ENCODE measurements at regions not wholly inside any gene's neighbourhood (a gene's known extent, or its start where the extent isn't known, plus 50 kb on each side); places are given as distances from the start of the nearest gene placed in this dataset.

- Histone ChIP-seq H3K4me3 (ENCODE audit: low read depth, low read length) (no peak overlapping the region), H4K12ac (ENCODE audit: low read depth, low read length) (no peak overlapping the region), H3K23ac (ENCODE audit: low read length) (no peak overlapping the region), H3K27ac (ENCODE audit: low read depth, low read length) (no peak overlapping the region), H3K9ac (ENCODE audit: low read length) (no peak overlapping the region), H2AFZ (ENCODE audit: insufficient read depth, low read length, poor library complexity) (no peak overlapping the region), H3K27me3 (ENCODE audit: insufficient read depth, low read length) (no peaks in the 10 kb centered on the region), H3K4ac (ENCODE audit: low read depth, low read length) (no peak overlapping the region), H3K4me1 (ENCODE audit: control insufficient read depth in 1 of 2, insufficient read depth in 2 of 2, low read length in 2 of 2) (peaks cover 0 to 2% of the 10 kb centered on the region in 2 experiments), H3K9me3 (ENCODE audit: insufficient read depth, low read depth, low read length) (peaks cover 2% of the 10 kb centered on the region), H4K91ac (ENCODE audit: low read depth, low read length) (no peak overlapping the region), H3K14ac (ENCODE audit: low read length) (no peak overlapping the region), H3K79me2 (ENCODE audit: control insufficient read depth, insufficient read depth, low read length, poor library complexity) (no peaks in the 10 kb centered on the region), H2BK5ac (ENCODE audit: low read depth, low read length, poor library complexity) (no peak overlapping the region), H2BK12ac (ENCODE audit: low read length) (no peak overlapping the region), H2AK5ac (ENCODE audit: low read length) (no peak overlapping the region), H2BK120ac (ENCODE audit: insufficient read depth, low read length, poor library complexity) (no peak overlapping the region), H3K36me3 (ENCODE audit: control insufficient read depth in 1 of 2, insufficient read depth in 2 of 2, low read length in 2 of 2) (no peaks in the 10 kb centered on the region), H3K79me1 (ENCODE audit: low read length) (no peaks in the 10 kb centered on the region), H3K4me2 (ENCODE audit: low read length) (no peak overlapping the region), H4K8ac (ENCODE audit: low read depth, low read length) (no peak overlapping the region), H3K18ac (ENCODE audit: low read length) (no peak overlapping the region)
- no peak for DNase-seq
- WGBS (ENCODE audit: extremely low coverage, insufficient coverage, insufficient read length) = no CpG with 5 or more reads among the region's 6 CpGs
These were observed 233.8 kb upstream of the SPRED2 start for GRCh38 chr2:65666156-65666725.

GRCh38 chr2:65664931-65665330 lies 232.5 kb upstream of the SPRED2 start:
- H3K4me3 ChIP-seq (ENCODE audit: low read depth, low read length) = no peak overlapping the region
- no peak overlapping the region for H4K8ac ChIP-seq (ENCODE audit: low read depth, low read length)
- H3K23ac ChIP-seq (ENCODE audit: low read length) = no peak overlapping the region
- no CpG with 5 or more reads among the region's 2 CpGs for WGBS (ENCODE audit: extremely low coverage, insufficient coverage, insufficient read length)
- H3K4me2 ChIP-seq (ENCODE audit: low read length) = no peak overlapping the region
- H3K4me1 ChIP-seq (ENCODE audit: control insufficient read depth in 1 of 2, insufficient read depth in 2 of 2, low read length in 2 of 2) = peaks cover 0 to 2% of the 10 kb centered on the region in 2 experiments
- H2BK120ac ChIP-seq (ENCODE audit: insufficient read depth, low read length, poor library complexity) = no peak overlapping the region
- no peak overlapping the region for H3K9ac ChIP-seq (ENCODE audit: low read length)
- H2AFZ ChIP-seq (ENCODE audit: insufficient read depth, low read length, poor library complexity) = no peak overlapping the region
- H3K4ac ChIP-seq (ENCODE audit: low read depth, low read length) = no peak overlapping the region
- H3K79me2 ChIP-seq (ENCODE audit: control insufficient read depth, insufficient read depth, low read length, poor library complexity) = no peaks in the 10 kb centered on the region
- H3K18ac ChIP-seq (ENCODE audit: low read length) = no peak overlapping the region
- no peak overlapping the region for H2BK5ac ChIP-seq (ENCODE audit: low read depth, low read length, poor library complexity)
- H2BK12ac ChIP-seq (ENCODE audit: low read length) = no peak overlapping the region
- H3K36me3 ChIP-seq (ENCODE audit: control insufficient read depth in 1 of 2, insufficient read depth in 2 of 2, low read length in 2 of 2) = no peaks in the 10 kb centered on the region
- no peak for DNase-seq
- no peaks in the 10 kb centered on the region for H3K27me3 ChIP-seq (ENCODE audit: insufficient read depth, low read length)
- H3K9me3 ChIP-seq (ENCODE audit: insufficient read depth, low read depth, low read length) = peaks cover 2% of the 10 kb centered on the region
- no peak overlapping the region for H2AK5ac ChIP-seq (ENCODE audit: low read length)
- no peak overlapping the region for H4K12ac ChIP-seq (ENCODE audit: low read depth, low read length)
- no peak overlapping the region for H3K14ac ChIP-seq (ENCODE audit: low read length)
- H3K27ac ChIP-seq (ENCODE audit: low read depth, low read length) = no peak overlapping the region
- H4K91ac ChIP-seq (ENCODE audit: low read depth, low read length) = no peak overlapping the region
- H3K79me1 ChIP-seq (ENCODE audit: low read length) = no peaks in the 10 kb centered on the region

GRCh38 chr2:65663831-65664407 lies 231.5 kb upstream of the SPRED2 start:
- Histone ChIP-seq H3K79me1 (ENCODE audit: low read length) (no peaks in the 10 kb centered on the region), H3K27ac (ENCODE audit: low read depth, low read length) (no peak overlapping the region), H2BK12ac (ENCODE audit: low read length) (no peak overlapping the region), H3K4ac (ENCODE audit: low read depth, low read length) (no peak overlapping the region), H2AFZ (ENCODE audit: insufficient read depth, low read length, poor library complexity) (no peak overlapping the region), H3K27me3 (ENCODE audit: insufficient read depth, low read length) (no peaks in the 10 kb centered on the region), H3K4me1 (ENCODE audit: control insufficient read depth in 1 of 2, insufficient read depth in 2 of 2, low read length in 2 of 2) (peaks cover 2 to 5% of the 10 kb centered on the region in 2 experiments), H3K23ac (ENCODE audit: low read length) (no peak overlapping the region), H3K9me3 (ENCODE audit: insufficient read depth, low read depth, low read length) (peaks cover 2% of the 10 kb centered on the region), H3K79me2 (ENCODE audit: control insufficient read depth, insufficient read depth, low read length, poor library complexity) (no peaks in the 10 kb centered on the region), H3K4me2 (ENCODE audit: low read length) (no peak overlapping the region), H2BK5ac (ENCODE audit: low read depth, low read length, poor library complexity) (no peak overlapping the region), H4K12ac (ENCODE audit: low read depth, low read length) (no peak overlapping the region), H3K4me3 (ENCODE audit: low read depth, low read length) (no peak overlapping the region), H3K18ac (ENCODE audit: low read length) (no peak overlapping the region), H3K36me3 (ENCODE audit: control insufficient read depth in 1 of 2, insufficient read depth in 2 of 2, low read length in 2 of 2) (no peaks in the 10 kb centered on the region), H2AK5ac (ENCODE audit: low read length) (no peak overlapping the region), H4K8ac (ENCODE audit: low read depth, low read length) (no peak overlapping the region), H3K9ac (ENCODE audit: low read length) (no peak overlapping the region), H4K91ac (ENCODE audit: low read depth, low read length) (no peak overlapping the region), H2BK120ac (ENCODE audit: insufficient read depth, low read length, poor library complexity) (no peak overlapping the region), H3K14ac (ENCODE audit: low read length) (no peak overlapping the region)
- DNase-seq = no peak
- no CpG with 5 or more reads among the region's 6 CpGs for WGBS (ENCODE audit: extremely low coverage, insufficient coverage, insufficient read length)

- H3K27ac ChIP-seq (ENCODE audit: low read depth, low read length) = no peak overlapping the region
- H3K36me3 ChIP-seq (ENCODE audit: control insufficient read depth in 1 of 2, insufficient read depth in 2 of 2, low read length in 2 of 2) = no peaks in the 10 kb centered on the region
- H2BK12ac ChIP-seq (ENCODE audit: low read length) = no peak overlapping the region
- no CpG with 5 or more reads among the region's 17 CpGs for WGBS (ENCODE audit: extremely low coverage, insufficient coverage, insufficient read length)
- H3K4me1 ChIP-seq (ENCODE audit: control insufficient read depth in 1 of 2, insufficient read depth in 2 of 2, low read length in 2 of 2) = peaks cover 5 to 7% of the 10 kb centered on the region in 2 experiments
- no peak overlapping the region for H3K18ac ChIP-seq (ENCODE audit: low read length)
- H3K79me1 ChIP-seq (ENCODE audit: low read length) = no peaks in the 10 kb centered on the region
- H3K4me3 ChIP-seq (ENCODE audit: low read depth, low read length) = no peak overlapping the region
- H3K4me2 ChIP-seq (ENCODE audit: low read length) = no peak overlapping the region
- H3K9ac ChIP-seq (ENCODE audit: low read length) = no peak overlapping the region
- no peak overlapping the region for H2BK120ac ChIP-seq (ENCODE audit: insufficient read depth, low read length, poor library complexity)
- peaks cover 2% of the 10 kb centered on the region for H3K9me3 ChIP-seq (ENCODE audit: insufficient read depth, low read depth, low read length)
- H2BK5ac ChIP-seq (ENCODE audit: low read depth, low read length, poor library complexity) = no peak overlapping the region
- H3K79me2 ChIP-seq (ENCODE audit: control insufficient read depth, insufficient read depth, low read length, poor library complexity) = no peaks in the 10 kb centered on the region
- no peak overlapping the region for H4K91ac ChIP-seq (ENCODE audit: low read depth, low read length)
- no peak overlapping the region for H2AFZ ChIP-seq (ENCODE audit: insufficient read depth, low read length, poor library complexity)
- no peak overlapping the region for H3K23ac ChIP-seq (ENCODE audit: low read length)
- no peak for DNase-seq
- no peak overlapping the region for H2AK5ac ChIP-seq (ENCODE audit: low read length)
- H4K12ac ChIP-seq (ENCODE audit: low read depth, low read length) = no peak overlapping the region
- H3K27me3 ChIP-seq (ENCODE audit: insufficient read depth, low read length) = no peaks in the 10 kb centered on the region
- H3K4ac ChIP-seq (ENCODE audit: low read depth, low read length) = no peak overlapping the region
- no peak overlapping the region for H3K14ac ChIP-seq (ENCODE audit: low read length)
- no peak overlapping the region for H4K8ac ChIP-seq (ENCODE audit: low read depth, low read length)
These were observed 230.4 kb upstream of the SPRED2 start for GRCh38 chr2:65662654-65663432.
